Fibroblast of the aortic adventitia (primary cell): ENCODE measurements at regions not wholly inside any gene's neighbourhood (a gene's known extent, or its start where the extent isn't known, plus 50 kb on each side); places are given as distances from the start of the nearest gene placed in this dataset.

Experiments used
- DNase-seq: peaks from one replicate; pipeline ENCODE4 v3.0.0-alpha.2; 2010; ENCODE audit warnings: low read depth
- H3K4me3 ChIP-seq: 2 replicates; pipeline ENCODE4 v1.5.1; 2011; ENCODE audit warnings: low read depth, mild to moderate bottlenecking, control low read depth, low read length, moderate library complexity
- TF ChIP-seq, protein P1 (sequence below): IDR thresholded peaks from 2 replicates; pipeline ENCODE4 v1.5.1; 2011; ENCODE audit warnings: mild to moderate bottlenecking, low read length, control low read depth, inconsistent platforms; ENCODE audit not compliant: insufficient read depth

DNA sequence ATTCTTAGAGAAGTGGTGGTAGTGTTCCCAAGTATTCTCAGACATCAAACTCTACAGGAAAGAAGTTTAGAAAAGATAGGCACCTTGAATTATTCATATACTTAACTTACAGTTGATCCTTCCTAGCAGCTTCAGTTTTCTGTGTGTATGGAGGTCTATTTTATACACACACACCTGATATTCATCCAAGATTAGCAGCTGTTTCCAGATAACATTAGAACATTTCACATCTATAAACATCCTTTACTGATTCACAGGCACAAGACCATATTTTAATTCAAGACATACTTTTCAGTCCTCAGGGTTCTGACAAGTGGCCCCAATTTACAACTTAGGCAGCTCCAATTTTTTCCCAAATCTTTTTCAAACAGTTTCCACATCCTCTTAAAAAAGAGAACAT is 287.8 kb upstream of the USP25 start:
- peak; percentile 34 for DNase-seq
- H3K4me3 ChIP-seq: no peak overlapping the region
- TF ChIP-seq, protein P1, sequence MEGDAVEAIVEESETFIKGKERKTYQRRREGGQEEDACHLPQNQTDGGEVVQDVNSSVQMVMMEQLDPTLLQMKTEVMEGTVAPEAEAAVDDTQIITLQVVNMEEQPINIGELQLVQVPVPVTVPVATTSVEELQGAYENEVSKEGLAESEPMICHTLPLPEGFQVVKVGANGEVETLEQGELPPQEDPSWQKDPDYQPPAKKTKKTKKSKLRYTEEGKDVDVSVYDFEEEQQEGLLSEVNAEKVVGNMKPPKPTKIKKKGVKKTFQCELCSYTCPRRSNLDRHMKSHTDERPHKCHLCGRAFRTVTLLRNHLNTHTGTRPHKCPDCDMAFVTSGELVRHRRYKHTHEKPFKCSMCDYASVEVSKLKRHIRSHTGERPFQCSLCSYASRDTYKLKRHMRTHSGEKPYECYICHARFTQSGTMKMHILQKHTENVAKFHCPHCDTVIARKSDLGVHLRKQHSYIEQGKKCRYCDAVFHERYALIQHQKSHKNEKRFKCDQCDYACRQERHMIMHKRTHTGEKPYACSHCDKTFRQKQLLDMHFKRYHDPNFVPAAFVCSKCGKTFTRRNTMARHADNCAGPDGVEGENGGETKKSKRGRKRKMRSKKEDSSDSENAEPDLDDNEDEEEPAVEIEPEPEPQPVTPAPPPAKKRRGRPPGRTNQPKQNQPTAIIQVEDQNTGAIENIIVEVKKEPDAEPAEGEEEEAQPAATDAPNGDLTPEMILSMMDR: no peak

DNA sequence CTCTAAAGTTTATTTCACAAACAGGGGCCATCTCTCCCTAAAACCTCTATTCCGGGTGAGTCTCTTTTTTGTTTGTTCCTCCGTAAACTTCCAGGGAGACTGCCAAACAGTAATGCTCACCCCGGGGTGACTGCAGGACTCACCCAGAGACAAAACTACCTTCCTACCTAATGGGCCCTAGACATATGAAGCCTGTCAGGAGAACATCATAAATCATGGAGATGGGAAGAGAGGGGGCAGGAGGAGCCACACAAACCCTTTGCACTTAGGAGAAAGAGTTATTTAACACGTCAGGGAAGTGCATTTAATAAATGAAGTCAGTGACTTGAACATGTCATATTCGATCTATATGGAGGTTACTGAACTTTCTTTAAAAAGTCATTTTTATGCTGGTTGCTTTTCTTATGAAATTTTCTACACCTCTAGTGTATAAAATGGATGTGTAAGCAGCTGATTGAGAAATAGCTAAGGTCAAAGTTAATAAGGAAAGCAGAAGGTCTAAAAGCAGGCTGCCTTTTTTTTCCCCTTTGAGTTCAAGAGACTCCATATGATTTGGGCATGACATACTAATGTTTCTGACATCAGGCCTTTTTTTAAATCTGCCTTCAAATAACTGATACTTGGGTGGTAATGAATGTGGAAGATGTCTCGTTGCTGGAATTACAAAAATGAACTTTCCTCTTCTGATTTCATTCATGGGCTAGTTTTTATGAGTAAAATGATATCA is 286.9 kb upstream of the USP25 start:
- no peak for DNase-seq
- no peak overlapping the region for H3K4me3 ChIP-seq
- TF ChIP-seq, protein P1: no peak

DNA sequence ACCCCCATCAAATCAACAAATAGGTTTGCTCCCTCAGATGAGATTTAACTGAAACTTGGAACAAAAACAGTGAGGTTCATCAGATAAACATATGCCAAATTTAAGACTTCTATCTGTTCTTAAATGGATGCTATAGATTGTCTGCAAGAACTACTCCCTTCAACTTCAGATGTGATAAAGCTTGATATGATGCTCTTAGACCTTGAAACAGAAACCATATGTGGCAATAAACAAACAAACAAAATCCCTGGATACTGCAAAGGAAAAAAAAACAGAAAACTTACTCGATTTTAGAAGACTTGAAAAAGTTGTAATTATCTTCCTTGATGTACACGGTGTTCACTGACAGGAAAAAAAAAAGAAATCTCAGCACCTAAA is 286.1 kb upstream of the USP25 start:
- DNase-seq: no peak
- TF ChIP-seq, protein P1: no peak
- no peak overlapping the region for H3K4me3 ChIP-seq

DNA sequence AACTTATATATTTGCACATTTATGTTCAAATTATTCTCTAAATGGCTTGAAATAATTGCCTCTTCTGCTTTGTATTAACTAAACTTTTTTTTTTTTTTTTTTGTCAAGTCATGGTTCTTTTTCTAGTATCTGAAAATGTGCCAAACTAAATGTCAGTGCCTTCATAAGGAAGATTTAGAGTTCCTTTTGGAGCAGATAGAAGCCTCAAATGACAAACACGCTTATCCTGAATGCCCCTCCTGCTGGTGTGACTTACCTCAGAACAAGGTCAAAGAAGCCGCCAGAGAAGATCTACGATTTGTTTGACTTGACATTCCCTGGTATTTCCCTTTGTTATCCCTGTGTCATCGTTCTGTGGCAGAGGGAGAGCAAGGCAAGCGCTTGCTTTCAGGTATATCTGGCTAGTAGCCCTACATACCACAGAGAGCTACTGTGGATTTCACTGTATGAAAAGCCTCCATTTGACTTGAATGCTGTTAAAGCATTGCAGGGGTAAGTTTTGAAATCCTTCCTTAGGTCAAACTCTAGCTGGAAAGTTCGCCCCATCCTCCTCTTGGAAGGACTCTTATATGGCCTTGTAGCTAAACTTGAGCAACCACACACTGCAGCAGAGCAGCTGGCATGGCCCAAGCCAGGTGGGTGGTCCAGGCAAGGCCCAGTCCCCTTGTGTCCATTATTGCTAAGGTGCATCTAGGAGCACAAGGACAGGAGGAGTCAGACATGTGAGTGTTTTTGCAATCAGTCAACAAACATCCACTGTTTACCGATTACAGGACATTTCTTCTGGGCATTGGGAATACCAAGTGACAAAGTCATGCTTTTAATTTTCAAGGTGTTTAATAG is 285.4 kb upstream of the USP25 start:
- no peak for DNase-seq
- TF ChIP-seq, protein P1: no peak
- H3K4me3 ChIP-seq: no peak overlapping the region

DNA sequence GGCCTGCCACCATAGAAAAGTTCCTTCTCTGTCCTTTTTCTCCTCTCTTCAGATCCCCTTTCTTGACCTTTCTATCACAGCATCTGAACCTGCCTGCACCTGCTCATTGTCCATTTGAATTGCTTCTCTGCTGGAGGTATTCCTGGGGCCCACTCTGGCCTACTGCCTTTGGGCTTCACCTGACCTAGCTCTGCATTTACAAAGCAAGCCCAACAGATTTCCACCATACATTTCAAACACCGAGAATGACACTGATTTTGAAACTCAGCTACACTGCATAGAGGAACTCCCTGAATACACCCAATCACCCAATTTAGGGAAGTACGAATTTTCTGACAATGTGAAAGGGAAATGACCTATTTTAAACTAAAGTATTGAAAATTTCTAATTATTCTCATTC is 284.5 kb upstream of the USP25 start:
- no peak for DNase-seq
- no peak overlapping the region for H3K4me3 ChIP-seq
- TF ChIP-seq, protein P1: no peak

DNA sequence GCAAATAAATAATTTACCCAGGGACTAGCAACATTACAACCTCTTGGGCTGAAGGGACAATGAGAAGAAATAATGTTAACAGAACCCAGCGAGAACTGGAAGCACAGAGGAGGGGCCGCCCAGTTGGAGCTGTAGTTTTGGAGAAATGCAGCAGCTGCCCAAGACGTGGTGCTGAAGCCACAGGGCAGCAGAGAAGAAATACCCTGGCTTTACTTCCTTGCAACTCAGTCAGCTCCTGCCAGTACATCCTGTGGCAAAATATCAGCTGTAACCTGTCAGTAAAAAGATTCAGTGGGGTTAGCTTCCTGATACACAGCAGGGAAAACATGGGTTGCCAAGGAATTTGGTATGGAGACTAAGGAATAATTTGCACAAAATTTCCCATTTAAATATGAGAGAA is 283.6 kb upstream of the USP25 start:
- no peak overlapping the region for H3K4me3 ChIP-seq
- DNase-seq: no peak
- TF ChIP-seq, protein P1: no peak
